Mucosa of descending colon (tissue), 3 donors: ENCODE measurements at regions not wholly inside any gene's neighbourhood (a gene's known extent, or its start where the extent isn't known, plus 50 kb on each side); places are given as distances from the start of the nearest gene placed in this dataset.

Source experiments
- ATAC-seq: fragments of 200-7000 bp; cut with Tn5 transposase; one replicate; pipeline ENCODE4 v1.9.1; 2020; ENCODE audit warnings: mild to moderate bottlenecking, moderate library complexity
- DNase-seq, 3 donors: peaks; one replicate each; pipeline ENCODE4 v3.0.0-alpha.2; 2020
- H3K36me3 ChIP-seq: fragments of 200-600 bp; one replicate; pipeline ENCODE4 v1.8.0; 2021; ENCODE audit warnings: low read depth, mild to moderate bottlenecking
- H3K4me1 ChIP-seq: fragments of 200-600 bp; one replicate; pipeline ENCODE4 v1.8.0; 2021; ENCODE audit warnings: low read depth, mild to moderate bottlenecking
- H3K4me3 ChIP-seq: fragments of 200-600 bp; one replicate; pipeline ENCODE4 v1.8.0; 2021; ENCODE audit warnings: mild to moderate bottlenecking
- H3K9me3 ChIP-seq: fragments of 200-600 bp; one replicate; pipeline ENCODE4 v1.8.0; 2021; ENCODE audit warnings: mild to moderate bottlenecking
- CTCF ChIP-seq: fragments of 200-600 bp; IDR thresholded peaks from one replicate; pipeline ENCODE4 v1.8.0; 2022; ENCODE audit warnings: antibody characterized with exemption, mild to moderate bottlenecking
- intact Hi-C, 2 donors: fragments of 100-400 bp; cut with DNase I in 1 of 2; cut with micrococcal nuclease in 1 of 2; formaldehyde crosslinking; loops; one replicate each; pipeline versions ENCODE4 v1.11.0 to v1.11.1; 2022; cut with DNase I, micrococcal nuclease
- donor health status: DM: no; HTN: no; CAD: no; lungs with moderate emphysema.
- donor health status: DM: no; HTN: no; CAD: no.
- donor health status: DM: no; HTN: yes; CAD: no.

- ATAC-seq, result no peak
- Histone ChIP-seq H3K9me3 (no peaks in the 10 kb centered on the region), H3K4me3 (no peak overlapping the region), H3K36me3 (no peaks in the 10 kb centered on the region), H3K4me1 (no peaks in the 10 kb centered on the region)
- intact Hi-C loops, result no loop called here
- no peak for TF ChIP-seq CTCF
- no peak for DNase-seq
Observed at GRCh38 chr4:32864713-32865351, 2144.7 kb downstream of the PCDH7 start.

- ATAC-seq (no peak), DNase-seq (no peak)
- intact Hi-C loops, result no loop called here
- Histone ChIP-seq H3K4me1 (no peaks in the 10 kb centered on the region), H3K36me3 (no peaks in the 10 kb centered on the region), H3K4me3 (no peak overlapping the region), H3K9me3 (no peaks in the 10 kb centered on the region)
- no peak for TF ChIP-seq CTCF
Observed at GRCh38 chr4:32876546-32876945, 2156.4 kb downstream of the PCDH7 start.

DNA sequence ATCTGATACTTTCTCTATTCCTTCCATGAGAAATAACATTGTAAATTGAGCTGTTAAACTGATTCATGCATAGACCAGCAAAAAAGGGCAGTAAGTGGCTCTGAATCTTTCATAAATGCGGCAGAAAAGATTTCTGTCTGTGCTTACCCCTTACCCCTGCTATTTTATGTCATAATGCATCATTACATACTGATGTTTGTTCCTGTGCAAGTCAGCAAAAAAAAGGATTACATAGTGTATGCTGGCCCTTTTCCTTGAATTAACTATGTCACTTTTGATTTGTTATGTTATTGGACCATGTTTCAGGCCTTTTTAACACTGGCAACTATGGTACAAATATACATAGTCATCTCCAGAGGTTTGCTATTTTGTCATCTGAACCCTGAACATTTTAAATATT is 2159.7 kb downstream of the PCDH7 start:
- H3K9me3 ChIP-seq, result no peaks in the 10 kb centered on the region
- no peak overlapping the region for H3K4me3 ChIP-seq
- ATAC-seq (no peak), DNase-seq (no peak)
- no peaks in the 10 kb centered on the region for H3K4me1 ChIP-seq
- H3K36me3 ChIP-seq, result no peaks in the 10 kb centered on the region
- no peak for TF ChIP-seq CTCF
- intact Hi-C loops, result no loop called here

- H3K36me3 ChIP-seq, result no peaks in the 10 kb centered on the region
- ATAC-seq, result no peak
- TF ChIP-seq CTCF, result no peak
- no peaks in the 10 kb centered on the region for H3K9me3 ChIP-seq
- no peaks in the 10 kb centered on the region for H3K4me1 ChIP-seq
- no peak overlapping the region for H3K4me3 ChIP-seq
- intact Hi-C loops, result no loop called here
- no peak for DNase-seq
Observed at GRCh38 chr4:32884198-32884597, 2164.0 kb downstream of the PCDH7 start.

DNA sequence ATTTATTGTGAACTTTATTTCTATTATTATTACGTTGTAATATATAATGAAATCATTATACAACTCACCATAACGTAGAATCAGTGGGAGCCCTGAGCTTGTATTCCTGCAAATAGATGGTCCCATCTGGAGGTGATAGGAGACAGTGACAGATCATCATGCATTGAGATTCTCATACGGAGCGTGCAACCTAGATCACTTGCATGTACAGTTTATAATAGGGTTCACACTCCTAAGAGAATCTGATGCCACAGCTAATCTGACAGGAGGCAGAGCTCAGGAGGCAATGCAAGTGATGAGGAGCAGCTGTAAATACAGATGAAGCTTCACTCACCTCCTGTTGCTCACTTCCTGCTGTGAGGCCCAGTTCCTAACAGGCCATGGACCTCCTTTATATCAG is 2170.2 kb downstream of the PCDH7 start:
- no peaks in the 10 kb centered on the region for H3K9me3 ChIP-seq
- no peak for ATAC-seq
- intact Hi-C loops, result no loop called here
- no peak overlapping the region for H3K4me3 ChIP-seq
- DNase-seq, result no peak
- H3K4me1 ChIP-seq, result no peaks in the 10 kb centered on the region
- no peak for TF ChIP-seq CTCF
- no peaks in the 10 kb centered on the region for H3K36me3 ChIP-seq

DNA sequence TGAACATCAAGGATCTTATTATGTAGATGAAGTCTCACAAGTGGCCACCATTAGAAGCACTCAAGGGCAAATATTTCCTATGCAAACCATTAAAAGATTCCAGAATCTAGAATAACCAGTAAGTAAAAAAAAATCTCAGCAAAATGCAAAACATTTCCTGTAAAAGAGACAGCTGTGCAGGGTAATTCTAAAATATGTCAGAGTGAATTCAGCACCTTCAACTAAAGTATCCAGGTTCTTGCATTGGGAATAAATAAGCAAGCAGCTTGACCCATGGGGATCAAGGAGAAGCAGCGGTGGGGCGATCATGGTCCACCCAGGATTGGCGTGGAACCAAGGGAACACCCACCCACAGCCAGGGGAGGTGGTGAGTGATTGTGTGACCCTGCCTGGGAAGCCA is 2188.9 kb downstream of the PCDH7 start:
- no peaks in the 10 kb centered on the region for H3K9me3 ChIP-seq
- no peak for TF ChIP-seq CTCF
- H3K36me3 ChIP-seq, result no peaks in the 10 kb centered on the region
- H3K4me1 ChIP-seq, result no peaks in the 10 kb centered on the region
- intact Hi-C loops, result no loop called here
- no peak for ATAC-seq
- no peak overlapping the region for H3K4me3 ChIP-seq
- DNase-seq, result no peak
